Brain microvascular endothelial cell (primary cell): ENCODE measurements at regions not wholly inside any gene's neighbourhood (a gene's known extent, or its start where the extent isn't known, plus 50 kb on each side); places are given as distances from the start of the nearest gene placed in this dataset.

ENCODE experiments used
- DNase-seq: peaks from one replicate; pipeline ENCODE4 v3.0.0-alpha.2; 2020
- H3K27ac ChIP-seq: fragments of 250-450 bp; sonication (Bioruptor Pico); 2 replicates; pipeline ENCODE4 v1.5.1; 2020; ENCODE audit warnings: mild to moderate bottlenecking, moderate library complexity
- H3K27me3 ChIP-seq: fragments of 250-450 bp; sonication (Bioruptor Pico); replicated peaks from 2 replicates; pipeline ENCODE4 v1.5.1; 2020; ENCODE audit warnings: mild to moderate bottlenecking
- H3K36me3 ChIP-seq: fragments of 250-450 bp; sonication (Bioruptor Pico); replicated peaks from 2 replicates; pipeline ENCODE4 v1.5.1; 2020; ENCODE audit warnings: mild to moderate bottlenecking
- H3K4me3 ChIP-seq: 2 replicates; pipeline ENCODE4 v1.5.1; 2011; ENCODE audit warnings: low read depth, mild to moderate bottlenecking, control low read depth, low read length, moderate library complexity
- CTCF ChIP-seq: IDR thresholded peaks from 2 replicates; pipeline ENCODE4 v1.5.1; 2011; ENCODE audit warnings: low read depth, mild to moderate bottlenecking, moderate library complexity, low read length, control low read depth, inconsistent platforms; ENCODE audit errors: missing control alignments
- in situ Hi-C: cut with HindIII; loops from 2 replicates; pipeline ENCODE4 v1.10.0; 2017; ENCODE audit warnings: low sequenced_read_pairs, low pct_ligation_motif_present

GRCh38 chr2:890791-891190 is 59.9 kb upstream of the SNTG2 start:
- in situ Hi-C loops, result no loop called here
- no peak for TF ChIP-seq CTCF
- Histone ChIP-seq H3K36me3 (no peaks in the 10 kb centered on the region), H3K4me3 (no peak overlapping the region), H3K27me3 (no peaks in the 10 kb centered on the region), H3K27ac (no peak overlapping the region)
- no peak for DNase-seq

- in situ Hi-C loops, result no loop called here
- no peak for TF ChIP-seq CTCF
- H3K36me3 ChIP-seq, result no peaks in the 10 kb centered on the region
- H3K27me3 ChIP-seq, result no peaks in the 10 kb centered on the region
- no peak overlapping the region for H3K27ac ChIP-seq
- H3K4me3 ChIP-seq, result no peak overlapping the region
- DNase-seq, result no peak
Observed at GRCh38 chr2:890214-890613, 60.4 kb upstream of the SNTG2 start.

- no peak for TF ChIP-seq CTCF
- no peak for DNase-seq
- in situ Hi-C loops, result no loop called here
- Histone ChIP-seq H3K27ac (no peak overlapping the region), H3K36me3 (no peaks in the 10 kb centered on the region), H3K27me3 (no peaks in the 10 kb centered on the region), H3K4me3 (no peak overlapping the region)
Observed at GRCh38 chr2:888906-889566, 61.6 kb upstream of the SNTG2 start.

- Histone ChIP-seq H3K27ac (no peak overlapping the region), H3K4me3 (no peak overlapping the region), H3K36me3 (no peaks in the 10 kb centered on the region), H3K27me3 (no peaks in the 10 kb centered on the region)
- in situ Hi-C loops, result no loop called here
- TF ChIP-seq CTCF, result no peak
- no peak for DNase-seq
Observed at GRCh38 chr2:888211-888801, 62.3 kb upstream of the SNTG2 start.

- TF ChIP-seq CTCF, result no peak
- no peaks in the 10 kb centered on the region for H3K36me3 ChIP-seq
- DNase-seq, result no peak
- H3K27ac ChIP-seq, result no peak overlapping the region
- H3K4me3 ChIP-seq, result no peak overlapping the region
- no peaks in the 10 kb centered on the region for H3K27me3 ChIP-seq
- in situ Hi-C loops, result no loop called here
Observed at GRCh38 chr2:887639-888038, 63.0 kb upstream of the SNTG2 start.
